AG09309 (cell line): ENCODE measurements at regions not wholly inside any gene's neighbourhood (a gene's known extent, or its start where the extent isn't known, plus 50 kb on each side); places are given as distances from the start of the nearest gene placed in this dataset.

Experiments used
- DNase-seq: peaks from one replicate; pipeline ENCODE4 v3.0.0-alpha.2; 2010; ENCODE audit warnings: low read depth
- H3K4me3 ChIP-seq: 2 replicates; pipeline ENCODE4 v1.5.1; 2011; ENCODE audit warnings: mild to moderate bottlenecking, low read depth, low read length, moderate library complexity; ENCODE audit not compliant: control insufficient read depth
- TF ChIP-seq, protein P1 (sequence below): IDR thresholded peaks from 2 replicates; pipeline ENCODE4 v1.5.1; 2011; ENCODE audit warnings: mild to moderate bottlenecking, low read depth, low read length, inconsistent platforms; ENCODE audit not compliant: insufficient read depth, control insufficient read depth; ENCODE audit errors: missing control alignments

DNA sequence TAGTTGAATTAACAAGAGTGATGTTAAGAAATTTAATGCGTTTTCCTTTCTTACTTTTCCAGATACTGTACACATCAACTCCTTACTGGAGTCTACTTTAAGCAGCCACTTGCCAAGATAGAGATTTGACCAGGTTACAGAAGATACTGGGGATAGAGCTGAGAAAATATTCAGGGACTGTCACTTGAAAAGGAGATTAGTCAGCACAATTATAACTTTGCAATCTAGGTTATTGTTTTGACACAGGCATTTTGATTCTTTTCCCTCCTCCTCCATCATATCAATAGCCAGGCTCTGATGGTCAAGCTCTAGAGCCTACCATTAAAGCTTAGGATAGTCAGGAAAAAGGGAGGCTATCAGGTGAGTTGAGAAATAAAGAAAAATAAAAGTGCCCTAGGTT, 345.9 kb upstream of the ITGA1 start:
- TF ChIP-seq, protein P1, sequence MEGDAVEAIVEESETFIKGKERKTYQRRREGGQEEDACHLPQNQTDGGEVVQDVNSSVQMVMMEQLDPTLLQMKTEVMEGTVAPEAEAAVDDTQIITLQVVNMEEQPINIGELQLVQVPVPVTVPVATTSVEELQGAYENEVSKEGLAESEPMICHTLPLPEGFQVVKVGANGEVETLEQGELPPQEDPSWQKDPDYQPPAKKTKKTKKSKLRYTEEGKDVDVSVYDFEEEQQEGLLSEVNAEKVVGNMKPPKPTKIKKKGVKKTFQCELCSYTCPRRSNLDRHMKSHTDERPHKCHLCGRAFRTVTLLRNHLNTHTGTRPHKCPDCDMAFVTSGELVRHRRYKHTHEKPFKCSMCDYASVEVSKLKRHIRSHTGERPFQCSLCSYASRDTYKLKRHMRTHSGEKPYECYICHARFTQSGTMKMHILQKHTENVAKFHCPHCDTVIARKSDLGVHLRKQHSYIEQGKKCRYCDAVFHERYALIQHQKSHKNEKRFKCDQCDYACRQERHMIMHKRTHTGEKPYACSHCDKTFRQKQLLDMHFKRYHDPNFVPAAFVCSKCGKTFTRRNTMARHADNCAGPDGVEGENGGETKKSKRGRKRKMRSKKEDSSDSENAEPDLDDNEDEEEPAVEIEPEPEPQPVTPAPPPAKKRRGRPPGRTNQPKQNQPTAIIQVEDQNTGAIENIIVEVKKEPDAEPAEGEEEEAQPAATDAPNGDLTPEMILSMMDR: no peak
- no peak for DNase-seq
- no peak overlapping the region for H3K4me3 ChIP-seq

DNA sequence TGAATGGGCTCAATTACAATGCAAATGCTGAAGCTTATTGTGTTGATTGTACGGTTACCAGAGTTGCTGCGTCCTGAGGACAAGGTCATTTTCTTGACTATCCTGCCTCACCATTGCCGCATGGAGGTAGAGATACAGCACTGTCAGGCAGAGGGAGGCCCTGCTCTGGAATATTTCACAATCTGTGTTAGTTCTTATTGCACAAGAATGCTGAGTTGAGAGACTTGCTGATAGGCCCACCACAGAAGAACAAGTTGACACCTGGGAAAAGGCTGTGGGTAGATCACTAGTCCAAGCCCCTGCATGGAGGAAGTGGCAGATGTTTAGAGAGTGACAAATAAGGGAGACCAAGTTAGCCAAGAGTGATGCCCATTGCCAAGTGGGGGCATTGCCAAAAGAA, 344.5 kb upstream of the ITGA1 start:
- DNase-seq: no peak
- TF ChIP-seq, protein P1: no peak
- H3K4me3 ChIP-seq: no peak overlapping the region

DNA sequence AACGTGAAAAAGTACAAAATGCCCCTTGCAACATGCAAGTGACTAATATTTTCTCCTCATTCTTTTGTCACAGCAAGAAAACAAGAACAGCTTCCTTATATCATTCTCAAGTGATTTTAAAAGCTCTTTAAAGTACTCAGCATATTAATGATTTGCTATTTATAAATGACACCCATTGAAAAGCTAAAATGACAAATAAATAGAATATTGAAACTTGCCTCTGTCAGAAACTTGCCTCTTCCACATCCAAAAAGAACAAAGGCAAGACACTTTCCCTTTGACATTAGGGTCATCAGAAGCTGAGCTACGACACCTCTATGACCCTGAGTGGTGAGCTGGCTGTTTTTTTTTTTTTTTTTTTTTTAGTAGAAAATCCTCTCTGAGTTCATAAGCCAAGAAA, 339.6 kb upstream of the ITGA1 start:
- DNase-seq: no peak
- H3K4me3 ChIP-seq: no peak overlapping the region
- TF ChIP-seq, protein P1: no peak

DNA sequence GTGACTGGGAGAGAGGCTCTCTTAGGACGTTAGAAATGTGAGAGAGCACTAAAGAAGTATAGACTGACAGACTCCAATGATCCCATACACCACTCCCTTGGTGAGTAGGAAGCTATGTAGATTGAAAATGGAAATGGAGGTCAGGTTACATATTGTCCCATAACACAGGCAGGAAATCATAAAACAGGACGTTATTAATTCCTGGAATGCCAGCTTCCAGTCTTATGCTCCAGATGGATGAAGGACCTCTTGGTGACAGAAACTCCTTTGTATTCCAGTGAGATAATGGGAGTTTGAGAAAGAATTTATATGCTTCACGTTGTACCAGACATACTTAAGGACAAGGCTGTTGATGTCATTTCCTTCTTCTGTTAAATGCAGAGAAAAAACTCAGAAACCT, 338.2 kb upstream of the ITGA1 start:
- no peak for DNase-seq

DNA sequence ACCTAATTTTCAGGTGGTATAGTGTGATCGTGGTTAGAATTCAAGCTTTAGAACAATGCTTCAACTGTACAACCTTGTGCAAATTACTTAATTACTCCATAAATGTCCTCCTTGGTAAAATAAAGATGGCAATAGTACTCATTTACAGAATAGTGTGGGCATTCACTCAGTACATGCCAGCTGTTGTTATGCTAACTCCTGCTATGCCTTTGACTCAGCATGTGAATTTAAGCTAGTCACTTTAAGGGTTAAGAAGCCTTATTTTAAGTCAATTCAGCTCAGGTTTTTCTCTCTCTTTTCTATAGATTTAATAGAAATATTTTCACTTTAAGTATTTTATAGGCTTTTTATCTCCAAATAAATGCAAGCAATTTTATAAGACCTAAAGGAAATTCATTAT, 335.6 kb upstream of the ITGA1 start:
- no peak for DNase-seq
- H3K4me3 ChIP-seq: no peak overlapping the region
- TF ChIP-seq, protein P1: no peak

More for the DNA sequence above, 338.2 kb upstream of the ITGA1 start:
- no peak overlapping the region for H3K4me3 ChIP-seq
- TF ChIP-seq, protein P1: no peak

DNA sequence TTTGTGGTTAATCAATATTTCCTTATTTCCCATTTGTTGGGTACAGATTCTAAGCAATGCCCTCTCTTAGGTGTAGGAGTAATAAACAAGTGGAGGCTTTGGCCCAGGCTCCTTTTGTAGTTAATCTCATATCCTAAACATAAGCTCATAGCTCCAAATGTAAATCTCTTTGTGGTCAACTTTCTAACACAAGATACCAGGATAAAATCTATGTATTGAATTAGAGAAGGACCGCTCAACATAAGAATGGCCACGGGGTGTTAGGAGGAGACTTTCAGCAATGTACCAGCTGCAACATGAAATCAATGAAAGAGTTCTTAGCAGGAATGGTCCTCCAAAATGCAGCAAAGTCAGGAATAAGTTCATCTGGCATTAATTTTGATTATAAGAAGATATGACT, 334.5 kb upstream of the ITGA1 start:
- TF ChIP-seq, protein P1: no peak
- no peak for DNase-seq
- H3K4me3 ChIP-seq: no peak overlapping the region

DNA sequence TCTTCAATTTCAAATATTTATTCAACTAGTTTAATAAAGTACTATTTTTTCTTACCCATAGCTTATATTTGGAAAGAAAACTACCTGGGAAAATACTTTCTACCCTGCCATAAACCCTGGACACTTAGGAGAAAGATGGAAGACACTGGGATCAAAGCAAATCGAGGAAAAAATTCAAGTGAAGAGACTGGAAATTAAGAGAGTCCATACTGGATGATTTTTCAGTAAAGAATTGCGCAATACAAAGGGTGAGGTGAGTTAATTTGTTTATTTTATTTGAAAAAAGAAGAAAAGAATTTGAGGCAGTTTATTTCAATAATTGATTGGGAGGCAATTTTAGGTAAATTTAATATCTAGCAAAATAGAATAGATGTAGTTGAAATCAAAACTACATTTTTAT, 331.8 kb upstream of the ITGA1 start:
- no peak for DNase-seq
- H3K4me3 ChIP-seq: no peak overlapping the region
- TF ChIP-seq, protein P1: no peak
